ENCODE measurements at regions not wholly inside any gene's neighbourhood (a gene's known extent, or its start where the extent isn't known, plus 50 kb on each side); places are given as distances from the start of the nearest gene placed in this dataset.

GRCh38 chr12:127941332-127941731 is 325.6 kb upstream of the TMEM132C start:
- Histone ChIP-seq H3K9me3 (no peaks in the 10 kb centered on the region), H3K27me3 (peaks cover 0 to 5% (median 0%) of the 10 kb centered on the region in 4 donors), H3K27ac (replicated peaks in 1 of 4) (no peak overlapping the region), H3K36me3 (no peaks in the 10 kb centered on the region), H3K4me1 (no peaks in the 10 kb centered on the region), H3K4me3 (no peak overlapping the region)
- TF ChIP-seq POLR2AphosphoS5 (IDR thresholded peaks at IDR 0.05): no peak
- TF ChIP-seq EP300 (IDR thresholded peaks at IDR 0.05): no peak
- no peak for TF ChIP-seq POLR2A (IDR thresholded peaks at IDR 0.05; ENCODE audit: low read depth)
- TF ChIP-seq CTCF (IDR thresholded peaks at IDR 0.05): no peak
- WGBS: 47% methylated on average over 3 of the region's 3 CpGs
- DNase-seq (ENCODE audit: extremely low spot score): no peak
- intact Hi-C loops (cut with DNase I): no loop called here

- H3K4me3 ChIP-seq: no peak overlapping the region
- peaks cover 0 to under 1% (median 0%) of the 10 kb centered on the region in 4 donors for H3K27me3 ChIP-seq
- H3K9me3 ChIP-seq: no peaks in the 10 kb centered on the region
- no peak overlapping the region for H3K27ac ChIP-seq (replicated peaks in 1 of 4)
- H3K4me1 ChIP-seq: no peaks in the 10 kb centered on the region
- DNase-seq (ENCODE audit: extremely low spot score): no peak
- no peaks in the 10 kb centered on the region for H3K36me3 ChIP-seq
- 78% methylated on average over 3 of the region's 3 CpGs for WGBS
- intact Hi-C loops (cut with DNase I): no loop called here
- TF ChIP-seq POLR2AphosphoS5 (IDR thresholded peaks at IDR 0.05): no peak
- no peak for TF ChIP-seq POLR2A (IDR thresholded peaks at IDR 0.05; ENCODE audit: low read depth)
- TF ChIP-seq CTCF (IDR thresholded peaks at IDR 0.05): no peak
- TF ChIP-seq EP300 (IDR thresholded peaks at IDR 0.05): no peak
Observed at GRCh38 chr12:127942981-127943380, 324.0 kb upstream of the TMEM132C start.

GRCh38 chr12:127943481-127944210 is 323.3 kb upstream of the TMEM132C start:
- 63% methylated on average over 10 of the region's 10 CpGs for WGBS
- Histone ChIP-seq H3K36me3 (no peaks in the 10 kb centered on the region), H3K4me3 (no peak overlapping the region), H3K4me1 (no peaks in the 10 kb centered on the region), H3K9me3 (no peaks in the 10 kb centered on the region), H3K27ac (replicated peaks in 1 of 4) (no peak overlapping the region), H3K27me3 (no peaks in the 10 kb centered on the region)
- intact Hi-C loops (cut with DNase I): no loop called here
- TF ChIP-seq POLR2A (IDR thresholded peaks at IDR 0.05; ENCODE audit: low read depth) (no peak), EP300 (IDR thresholded peaks at IDR 0.05) (no peak), CTCF (IDR thresholded peaks at IDR 0.05) (no peak), POLR2AphosphoS5 (IDR thresholded peaks at IDR 0.05) (no peak)
- peak; percentile 60 for DNase-seq (ENCODE audit: extremely low spot score)

GRCh38 chr12:127944211-127944899 is 322.6 kb upstream of the TMEM132C start:
- intact Hi-C loops (cut with DNase I): no loop called here
- TF ChIP-seq EP300 (IDR thresholded peaks at IDR 0.05) (no peak), POLR2A (IDR thresholded peaks at IDR 0.05; ENCODE audit: low read depth) (no peak), POLR2AphosphoS5 (IDR thresholded peaks at IDR 0.05) (no peak), CTCF (IDR thresholded peaks at IDR 0.05) (no peak)
- Histone ChIP-seq H3K36me3 (no peaks in the 10 kb centered on the region), H3K27ac (replicated peaks in 1 of 4) (no peak overlapping the region), H3K4me3 (no peak overlapping the region), H3K27me3 (no peaks in the 10 kb centered on the region), H3K4me1 (no peaks in the 10 kb centered on the region), H3K9me3 (no peaks in the 10 kb centered on the region)
- 80% methylated on average over 9 of the region's 9 CpGs for WGBS
- peak; percentile 55 for DNase-seq (ENCODE audit: extremely low spot score)
